ENCODE measurements at regions not wholly inside any gene's neighbourhood (a gene's known extent, or its start where the extent isn't known, plus 50 kb on each side); places are given as distances from the start of the nearest gene placed in this dataset.

DNA sequence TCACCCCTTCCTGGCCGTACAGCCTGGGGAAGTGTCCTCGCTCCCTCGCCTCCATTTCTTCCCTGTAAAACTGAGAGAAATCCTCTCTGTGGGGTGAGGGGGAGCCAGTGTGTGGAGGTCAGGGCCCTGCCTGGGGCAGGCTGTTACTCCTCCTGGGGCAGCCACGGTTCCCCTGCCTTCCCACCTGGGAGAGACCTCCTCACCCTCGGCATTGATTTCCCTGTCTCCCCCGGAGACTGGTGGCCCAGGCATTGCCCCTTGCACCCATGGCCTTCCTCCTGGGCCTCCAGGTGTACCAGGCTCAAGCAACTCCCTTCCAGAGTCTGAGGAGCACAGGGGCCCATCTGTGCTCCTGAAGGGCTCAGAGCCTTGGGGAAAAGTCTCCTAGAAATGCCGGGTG lies 75.6 kb upstream of the RNU6ATAC start:
- Mint-ChIP-seq H3K4me3 (no peak overlapping the region), H3K9me3 (no peaks in the 10 kb centered on the region), H3K27ac (no peak overlapping the region), H3K27me3 (ENCODE audit: insufficient read depth, low read depth) (peaks cover 16% of the 10 kb centered on the region), H3K4me1 (peaks cover 8% of the 10 kb centered on the region), H3K36me3 (no peaks in the 10 kb centered on the region)
- DNase-seq (ENCODE audit: low spot score), result no peak
- Histone ChIP-seq H2AFZ (replicated peaks) (no peak overlapping the region), H3K27me3 (no peaks in the 10 kb centered on the region), H4K20me1 (ENCODE audit: low read depth) (no peaks in the 10 kb centered on the region), H3K4me3 (no peak overlapping the region), H3K79me2 (ENCODE audit: low read depth) (no peaks in the 10 kb centered on the region), H3K9me3 (ENCODE audit: low read depth) (no peaks in the 10 kb centered on the region), H3K4me1 (peaks cover 5% of the 10 kb centered on the region), H3F3A (ENCODE audit: low read depth) (no peaks in the 10 kb centered on the region), H3K27ac (no peak overlapping the region), H3K36me3 (no peaks in the 10 kb centered on the region), H3K9ac (no peak overlapping the region), H3K4me2 (no peak overlapping the region)
- TF ChIP-seq, protein P1, sequence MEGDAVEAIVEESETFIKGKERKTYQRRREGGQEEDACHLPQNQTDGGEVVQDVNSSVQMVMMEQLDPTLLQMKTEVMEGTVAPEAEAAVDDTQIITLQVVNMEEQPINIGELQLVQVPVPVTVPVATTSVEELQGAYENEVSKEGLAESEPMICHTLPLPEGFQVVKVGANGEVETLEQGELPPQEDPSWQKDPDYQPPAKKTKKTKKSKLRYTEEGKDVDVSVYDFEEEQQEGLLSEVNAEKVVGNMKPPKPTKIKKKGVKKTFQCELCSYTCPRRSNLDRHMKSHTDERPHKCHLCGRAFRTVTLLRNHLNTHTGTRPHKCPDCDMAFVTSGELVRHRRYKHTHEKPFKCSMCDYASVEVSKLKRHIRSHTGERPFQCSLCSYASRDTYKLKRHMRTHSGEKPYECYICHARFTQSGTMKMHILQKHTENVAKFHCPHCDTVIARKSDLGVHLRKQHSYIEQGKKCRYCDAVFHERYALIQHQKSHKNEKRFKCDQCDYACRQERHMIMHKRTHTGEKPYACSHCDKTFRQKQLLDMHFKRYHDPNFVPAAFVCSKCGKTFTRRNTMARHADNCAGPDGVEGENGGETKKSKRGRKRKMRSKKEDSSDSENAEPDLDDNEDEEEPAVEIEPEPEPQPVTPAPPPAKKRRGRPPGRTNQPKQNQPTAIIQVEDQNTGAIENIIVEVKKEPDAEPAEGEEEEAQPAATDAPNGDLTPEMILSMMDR (IDR thresholded peaks at IDR 0.05), result no peak
- TF ChIP-seq EZH2phosphoT487 (IDR thresholded peaks at IDR 0.05) (no peak), EZH2 (IDR thresholded peaks at IDR 0.05) (no peak)

DNA sequence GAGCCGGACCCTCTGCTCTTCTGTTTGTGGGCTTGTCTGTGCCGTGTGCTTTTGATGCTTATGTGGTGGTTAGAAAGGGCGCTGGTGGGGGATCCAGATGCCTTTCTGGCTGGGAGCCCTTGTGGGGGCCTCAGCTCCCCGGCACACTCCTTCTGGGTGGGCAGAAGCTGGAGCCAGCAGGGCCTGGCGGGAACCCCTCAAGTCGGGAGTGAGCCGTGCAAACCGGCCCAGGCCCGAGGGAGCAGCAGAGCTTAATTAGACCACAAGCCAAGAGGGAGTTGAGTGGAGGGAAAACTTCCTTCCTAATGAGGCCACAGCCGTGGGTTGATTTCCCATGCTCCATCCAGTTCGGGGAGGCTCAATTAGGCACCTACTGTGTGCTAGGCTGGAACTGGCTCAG lies 76.0 kb upstream of the RNU6ATAC start:
- H3K4me1 ChIP-seq, result peaks cover 5% of the 10 kb centered on the region

DNA sequence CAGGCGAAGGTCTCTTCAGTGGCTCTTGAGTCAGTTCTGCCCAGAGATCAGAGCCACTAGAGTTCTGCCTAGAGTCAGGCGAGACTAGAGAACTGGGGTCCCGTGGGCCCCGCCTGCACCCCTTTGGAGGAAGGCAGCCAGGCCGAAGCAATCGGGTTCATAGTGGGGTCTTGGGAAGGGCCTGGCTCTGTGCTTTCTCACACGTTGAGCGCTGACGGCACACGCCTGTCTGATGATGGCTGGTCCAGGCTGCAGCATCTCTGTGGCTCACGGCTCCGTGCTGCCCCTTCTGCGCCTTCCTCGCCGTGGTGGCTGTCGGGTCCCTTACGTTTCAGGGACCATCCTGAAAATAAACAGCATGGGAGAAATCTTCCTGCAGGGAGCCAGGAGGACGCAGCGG lies 78.3 kb upstream of the RNU6ATAC start:
- Histone ChIP-seq H2AFZ (replicated peaks) (peak overlapping the region; percentile 34), H3K4me3 (no peak overlapping the region), H3K4me2 (no peak overlapping the region), H3K9ac (no peak overlapping the region), H3F3A (ENCODE audit: low read depth) (no peaks in the 10 kb centered on the region), H4K20me1 (ENCODE audit: low read depth) (no peaks in the 10 kb centered on the region), H3K79me2 (ENCODE audit: low read depth) (no peaks in the 10 kb centered on the region), H3K27me3 (no peaks in the 10 kb centered on the region), H3K27ac (no peak overlapping the region), H3K36me3 (no peaks in the 10 kb centered on the region), H3K9me3 (ENCODE audit: low read depth) (no peaks in the 10 kb centered on the region), H3K4me1 (peaks cover 5% of the 10 kb centered on the region)
- Mint-ChIP-seq H3K36me3 (no peaks in the 10 kb centered on the region), H3K27me3 (ENCODE audit: insufficient read depth, low read depth) (peaks cover 13% of the 10 kb centered on the region), H3K4me3 (no peak overlapping the region), H3K27ac (peak overlapping the region; percentile 60), H3K9me3 (peaks cover 6% of the 10 kb centered on the region), H3K4me1 (peaks cover 6% of the 10 kb centered on the region)
- TF ChIP-seq, protein P1 (IDR thresholded peaks at IDR 0.05), result no peak
- TF ChIP-seq EZH2 (IDR thresholded peaks at IDR 0.05) (no peak), EZH2phosphoT487 (IDR thresholded peaks at IDR 0.05) (no peak)
- no peak for DNase-seq (ENCODE audit: low spot score)

More for the DNA sequence above, 76.0 kb upstream of the RNU6ATAC start:
- peaks cover 13% of the 10 kb centered on the region for H3K27me3 Mint-ChIP-seq (ENCODE audit: insufficient read depth, low read depth)
- no peak overlapping the region for H2AFZ ChIP-seq (replicated peaks)
- no peaks in the 10 kb centered on the region for H3K27me3 ChIP-seq
- no peak overlapping the region for H3K4me3 Mint-ChIP-seq
- H3K27ac Mint-ChIP-seq, result no peak overlapping the region
- H3K4me1 Mint-ChIP-seq, result peaks cover 6% of the 10 kb centered on the region
- no peak overlapping the region for H3K4me3 ChIP-seq
- no peak overlapping the region for H3K27ac ChIP-seq
- no peak overlapping the region for H3K9ac ChIP-seq
- H3K9me3 ChIP-seq (ENCODE audit: low read depth), result no peaks in the 10 kb centered on the region
- TF ChIP-seq, protein P1 (IDR thresholded peaks at IDR 0.05), result no peak
- TF ChIP-seq EZH2 (IDR thresholded peaks at IDR 0.05) (no peak), EZH2phosphoT487 (IDR thresholded peaks at IDR 0.05) (no peak)
- H3K4me2 ChIP-seq, result no peak overlapping the region
- no peaks in the 10 kb centered on the region for H3K36me3 ChIP-seq
- H3F3A ChIP-seq (ENCODE audit: low read depth), result no peaks in the 10 kb centered on the region
- H3K79me2 ChIP-seq (ENCODE audit: low read depth), result no peaks in the 10 kb centered on the region
- no peaks in the 10 kb centered on the region for H3K9me3 Mint-ChIP-seq
- H4K20me1 ChIP-seq (ENCODE audit: low read depth), result no peaks in the 10 kb centered on the region
- no peaks in the 10 kb centered on the region for H3K36me3 Mint-ChIP-seq
- no peak for DNase-seq (ENCODE audit: low spot score)

Data from neural progenitor cell (in vitro differentiated cells).